ELR (cell line): ENCODE measurements at regions not wholly inside any gene's neighbourhood (a gene's known extent, or its start where the extent isn't known, plus 50 kb on each side); places are given as distances from the start of the nearest gene placed in this dataset.

Source experiments
- DNase-seq: peaks from one replicate; pipeline ENCODE4 v3.0.0-alpha.2; 2015; ENCODE audit warnings: low read depth

- DNase-seq = no peak
These were observed 92.8 kb downstream of the HNRNPLL start for GRCh38 chr2:38509947-38510326.

- DNase-seq = peak; percentile 67
These were observed 93.3 kb downstream of the HNRNPLL start for GRCh38 chr2:38509314-38509946.

DNA sequence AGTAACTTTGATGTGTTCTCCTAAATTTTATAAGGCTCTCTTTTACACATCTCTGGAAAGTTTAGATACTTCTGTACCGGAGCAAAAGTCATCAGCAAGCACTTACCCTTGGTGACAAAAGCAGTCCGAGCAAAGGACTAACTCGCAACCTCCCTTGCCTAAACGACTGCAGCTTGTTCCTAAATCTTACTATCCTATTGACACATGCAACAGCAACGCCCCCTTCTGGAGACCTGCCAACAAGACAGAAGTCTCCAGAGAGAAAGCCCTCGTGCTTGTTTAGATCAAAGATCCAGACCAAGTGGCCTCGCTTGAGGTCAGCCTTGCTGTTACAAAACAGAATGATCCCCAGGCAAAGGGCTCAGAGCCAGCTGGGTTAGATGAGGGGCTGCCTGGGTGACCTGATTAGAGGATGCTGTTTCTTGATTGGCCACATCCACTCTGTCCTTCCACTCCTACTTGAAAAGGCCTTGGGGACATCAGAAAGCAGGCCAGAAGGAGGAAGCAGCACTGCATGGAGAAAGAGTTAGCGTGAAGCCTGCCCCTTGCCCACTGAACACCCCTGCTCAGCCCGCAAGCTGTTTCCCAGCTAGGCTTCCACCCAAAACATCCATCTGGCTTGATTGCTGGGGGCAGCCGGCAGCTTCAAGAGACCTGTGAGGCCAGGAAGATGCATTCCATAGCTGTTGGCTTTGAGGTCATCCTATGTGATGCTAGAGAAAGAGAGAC is 94.3 kb downstream of the HNRNPLL start:
- DNase-seq = peak; percentile 86

DNA sequence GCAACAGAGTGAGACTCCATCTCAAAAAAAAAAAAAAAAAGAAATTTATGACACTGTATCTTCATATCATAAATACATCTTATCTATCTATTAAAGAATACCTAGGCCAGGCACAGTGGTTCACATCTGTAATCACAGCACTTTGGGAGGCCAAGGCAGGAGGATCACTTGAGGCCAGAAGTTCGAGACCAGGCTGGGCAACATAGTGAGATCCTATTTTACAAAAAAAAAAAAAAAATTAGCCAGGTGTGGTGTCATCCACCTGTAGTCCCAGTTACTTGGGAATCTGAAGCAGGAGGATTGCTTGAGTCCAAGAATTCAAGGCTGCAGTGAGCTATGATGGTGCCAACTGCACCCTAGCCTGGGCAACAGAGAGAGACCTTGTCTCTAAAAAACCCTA is 95.0 kb downstream of the HNRNPLL start:
- DNase-seq = no peak

- peak; percentile 64 for DNase-seq
These were observed 96.9 kb downstream of the HNRNPLL start for GRCh38 chr2:38505779-38506178.

DNA sequence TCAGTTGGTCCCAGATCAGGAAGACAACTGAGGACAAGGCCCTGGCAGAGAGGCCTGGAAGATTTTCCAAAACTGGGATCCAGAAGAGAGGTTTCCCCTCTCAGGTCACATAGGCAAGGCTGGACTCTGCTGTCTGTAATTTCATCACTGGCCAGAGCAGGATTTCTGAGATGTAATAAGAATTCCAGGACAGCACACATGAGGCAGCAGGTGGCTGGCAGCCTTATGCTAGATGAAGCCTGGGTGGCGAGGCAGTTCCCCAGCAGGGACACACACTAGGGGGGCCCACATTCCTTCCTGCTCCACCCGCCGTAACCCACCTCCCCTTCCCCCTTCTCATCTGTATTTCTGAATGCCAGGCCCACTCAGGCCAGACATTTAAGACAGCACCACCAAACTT is 98.6 kb downstream of the HNRNPLL start:
- no peak for DNase-seq

DNA sequence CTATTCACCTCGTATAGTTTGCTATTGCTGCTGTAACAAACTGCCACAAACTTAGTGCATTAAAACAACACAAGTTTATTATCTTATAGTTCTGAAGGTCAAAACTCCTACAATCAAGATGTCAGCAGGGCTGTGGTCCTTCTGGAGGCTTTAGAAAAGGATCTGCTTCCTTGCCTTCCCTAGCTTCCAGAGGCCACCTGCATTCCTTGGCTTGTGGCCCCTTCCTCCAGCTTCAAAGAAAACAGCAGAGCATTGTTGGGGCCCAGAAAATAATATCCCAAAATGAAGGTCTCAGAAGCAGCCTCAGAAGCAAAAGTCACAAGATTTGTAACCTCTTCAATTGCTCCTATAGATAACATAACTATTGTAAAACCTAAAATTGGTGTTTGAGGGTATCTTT is 100.6 kb downstream of the HNRNPLL start:
- no peak for DNase-seq

DNA sequence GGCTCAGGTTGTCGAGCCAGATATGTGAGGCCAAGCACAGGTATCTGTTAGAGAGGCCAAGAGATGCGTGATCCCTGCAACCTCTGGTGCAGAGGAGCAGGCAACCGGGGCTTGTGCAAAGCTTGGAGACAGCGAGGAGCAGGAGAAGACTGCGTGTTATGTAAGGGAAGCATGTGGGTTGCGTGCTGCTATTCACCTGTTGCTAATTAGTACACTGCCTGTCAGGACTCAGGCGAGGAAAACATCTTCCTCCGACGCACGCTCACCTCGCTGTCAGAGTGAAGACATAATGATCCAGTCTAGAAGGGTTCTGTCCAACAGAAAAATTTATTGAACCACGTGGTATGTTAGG is 102.5 kb downstream of the HNRNPLL start:
- DNase-seq = no peak

DNA sequence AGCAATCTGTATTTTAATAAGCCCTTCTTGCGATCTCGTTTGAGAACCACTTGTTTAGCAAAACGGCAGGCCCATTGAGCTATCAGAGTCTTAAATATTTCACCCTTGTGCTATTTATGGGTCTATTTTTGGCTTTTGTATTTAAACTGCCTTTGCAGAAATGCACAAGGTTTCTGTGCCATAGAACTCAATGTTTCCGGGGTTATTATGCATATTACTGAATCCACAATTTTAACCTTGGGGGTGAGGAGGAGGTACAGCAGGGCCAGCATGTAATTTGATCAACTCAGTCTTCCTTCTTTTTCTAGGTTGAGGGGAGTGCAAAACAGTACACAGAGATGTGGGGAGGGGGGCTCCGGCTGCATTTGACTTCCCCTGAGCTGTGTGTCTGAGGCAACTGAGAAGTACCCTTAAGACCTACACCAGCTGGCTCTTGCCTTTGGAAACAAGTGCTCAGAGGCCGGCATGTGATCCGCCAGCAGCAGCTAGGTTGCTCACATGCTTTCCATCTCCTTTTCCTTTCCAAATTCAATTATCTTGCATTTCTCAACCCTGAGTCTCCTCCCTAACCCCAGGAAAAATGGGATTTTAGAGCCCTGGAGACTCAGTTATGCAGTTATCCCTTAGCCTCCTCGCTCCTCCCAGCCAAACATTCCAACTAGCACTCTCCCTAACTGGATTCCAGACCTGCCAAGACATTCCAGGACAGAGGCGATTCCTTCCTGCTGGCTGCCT is 103.0 kb downstream of the HNRNPLL start:
- DNase-seq = no peak

DNA sequence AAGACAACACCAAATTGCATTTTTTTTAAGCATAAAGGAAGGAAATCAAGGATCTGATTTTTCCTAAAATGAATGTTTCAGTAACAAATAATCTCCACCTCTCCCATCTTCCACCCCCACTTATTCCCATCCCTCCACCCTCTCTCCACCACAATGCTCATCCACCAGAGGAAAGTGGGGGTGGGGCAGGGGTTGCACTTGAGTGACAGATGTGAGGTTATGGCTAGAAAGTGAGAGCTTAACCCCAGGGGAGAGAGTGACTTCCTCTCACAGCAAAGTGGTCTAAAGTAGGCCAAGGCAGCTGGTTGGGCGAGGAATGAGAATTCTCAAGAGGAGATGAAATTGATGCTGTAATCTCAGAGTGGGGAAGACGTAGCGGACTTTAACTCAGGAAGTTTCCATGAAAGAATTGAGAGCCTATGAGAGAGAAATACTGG is 104.7 kb downstream of the HNRNPLL start:
- DNase-seq = no peak

DNA sequence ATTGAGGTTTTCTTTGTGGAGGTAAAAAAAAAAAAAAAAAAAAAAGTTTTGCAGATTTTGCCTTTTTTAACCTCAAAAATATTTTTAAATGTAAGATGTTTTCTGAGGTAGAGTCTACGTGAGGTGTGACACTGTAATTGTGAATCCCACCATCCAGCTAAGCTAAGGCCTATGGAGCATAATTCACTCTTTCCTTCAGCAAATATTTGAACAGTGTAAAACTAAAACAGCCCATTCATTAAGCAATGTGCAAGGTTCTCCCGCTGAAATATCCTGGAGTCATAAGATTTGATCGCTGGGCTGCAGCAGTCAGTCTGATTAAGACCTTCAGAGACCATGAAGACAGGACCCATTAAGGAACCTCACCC is 105.1 kb downstream of the HNRNPLL start:
- no peak for DNase-seq

- DNase-seq = no peak
These were observed 105.6 kb downstream of the HNRNPLL start for GRCh38 chr2:38496927-38497669.

DNA sequence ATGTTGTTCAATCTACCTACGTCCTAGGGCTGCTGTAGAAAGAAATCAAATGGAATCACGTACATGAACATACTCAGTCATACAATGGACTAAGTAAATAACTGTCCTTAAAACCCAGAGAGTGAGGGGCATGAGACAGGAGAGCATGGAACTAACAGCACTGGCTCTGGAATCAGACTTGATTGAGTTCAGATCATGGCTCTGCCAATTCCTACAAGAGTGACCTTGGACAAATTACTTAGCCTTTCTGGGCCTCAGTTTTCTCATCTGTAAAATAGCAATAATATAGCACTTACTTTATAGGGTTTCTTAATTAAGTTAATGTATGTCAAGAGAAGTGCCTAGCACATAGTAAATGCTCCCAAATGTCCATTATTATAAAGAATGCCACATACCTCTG is 106.8 kb downstream of the HNRNPLL start:
- no peak for DNase-seq

- DNase-seq = no peak
These were observed 108.3 kb downstream of the HNRNPLL start for GRCh38 chr2:38494394-38494793.

- DNase-seq = no peak
These were observed 110.6 kb downstream of the HNRNPLL start for GRCh38 chr2:38492042-38492615.

DNA sequence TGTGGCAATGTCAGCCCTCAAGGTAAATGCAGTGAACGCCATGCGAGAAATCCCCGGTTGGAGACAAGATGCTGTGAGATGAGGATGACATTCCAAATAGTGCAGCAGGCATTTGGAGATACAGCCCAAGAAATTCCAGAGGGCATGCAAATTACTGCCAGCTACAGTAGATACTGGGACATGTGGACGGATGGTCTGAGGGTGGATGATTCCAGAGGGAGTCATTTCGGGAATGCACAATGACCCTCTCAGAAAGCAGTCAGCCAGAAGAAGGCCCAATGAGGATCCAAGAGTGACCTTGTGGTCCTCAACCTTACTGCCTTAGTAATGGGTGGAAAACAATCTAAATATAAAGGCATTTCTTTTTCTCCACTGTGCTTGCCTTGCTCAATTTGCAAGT is 111.3 kb downstream of the HNRNPLL start:
- DNase-seq = no peak

DNA sequence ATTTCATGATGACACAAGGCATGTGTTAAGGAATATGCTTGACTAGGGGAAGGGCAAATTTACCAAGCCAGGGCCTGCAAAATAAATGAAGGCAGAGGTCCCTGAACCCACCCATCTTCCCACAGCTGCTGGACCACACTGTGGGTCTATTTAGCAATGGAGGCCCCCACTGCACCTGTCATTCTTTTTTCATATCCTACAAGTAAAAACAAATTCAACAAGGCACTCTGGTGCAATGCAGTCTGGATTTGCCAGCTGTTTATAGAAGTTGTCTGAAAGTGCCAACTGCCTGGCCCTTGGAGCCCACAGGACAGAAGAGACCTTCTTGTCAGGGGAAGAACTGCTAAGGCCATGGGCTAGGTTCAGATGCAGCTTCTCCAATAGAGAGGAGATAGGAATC is 112.8 kb upstream of the ATL2 start:
- no peak for DNase-seq

GRCh38 chr2:38487852-38488251 is 110.8 kb upstream of the ATL2 start:
- no peak for DNase-seq

DNA sequence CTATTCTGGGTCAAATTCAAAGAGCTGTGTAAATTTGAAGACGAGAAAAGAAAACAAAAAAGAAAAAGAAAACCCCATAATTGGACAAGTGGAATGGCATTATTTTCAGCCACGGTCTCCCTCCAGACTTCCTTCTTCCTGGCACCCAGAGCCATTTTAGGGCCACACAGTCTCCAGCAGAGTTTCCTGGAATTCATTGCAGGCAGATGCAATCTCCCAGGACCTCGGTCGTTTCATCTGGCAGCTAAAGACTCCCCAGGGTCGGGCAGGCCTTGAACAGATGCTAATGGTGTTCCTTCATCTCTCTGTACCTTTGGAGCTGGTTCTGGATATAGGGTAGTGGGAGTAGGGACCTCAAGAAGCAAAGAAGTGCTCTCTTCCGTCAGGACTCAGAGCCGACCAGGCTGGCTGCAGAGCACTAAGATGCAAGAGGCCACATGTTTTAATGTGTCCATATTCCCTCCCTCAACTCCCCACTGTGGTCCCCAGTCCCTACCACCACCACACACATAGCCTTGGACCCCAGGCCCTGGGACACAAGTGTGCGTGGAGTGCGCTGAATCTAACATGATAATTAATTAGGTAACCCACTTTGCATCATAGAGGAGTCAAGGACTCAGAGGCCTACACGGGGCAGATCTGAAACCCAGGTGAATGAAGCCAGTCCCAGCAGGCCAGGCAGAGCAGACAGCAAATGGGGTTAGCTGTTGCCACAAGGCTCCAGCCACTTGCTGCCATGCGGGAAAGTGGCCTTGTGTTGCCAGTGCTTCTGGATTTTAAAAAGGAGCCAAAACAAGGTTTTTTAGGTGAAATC is 109.3 kb upstream of the ATL2 start:
- DNase-seq = no peak

DNA sequence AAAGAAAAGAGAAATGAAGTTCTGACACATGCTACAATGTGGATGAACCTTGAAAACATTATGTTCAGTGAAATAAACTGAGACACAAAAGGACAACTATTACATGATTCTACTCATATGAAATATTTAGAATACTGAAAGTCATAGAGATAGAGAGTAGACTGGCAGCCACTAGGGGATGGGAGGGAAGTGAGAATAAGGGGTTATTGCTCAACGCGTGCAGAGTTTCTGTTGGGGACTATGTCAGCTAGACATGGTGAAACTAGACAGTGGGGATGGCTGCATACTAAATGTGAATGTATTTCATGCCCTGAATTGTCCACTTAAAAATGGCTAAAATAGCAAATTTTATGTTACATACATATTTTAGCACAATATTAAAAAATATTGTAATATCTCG is 108.7 kb upstream of the ATL2 start:
- DNase-seq = no peak

DNA sequence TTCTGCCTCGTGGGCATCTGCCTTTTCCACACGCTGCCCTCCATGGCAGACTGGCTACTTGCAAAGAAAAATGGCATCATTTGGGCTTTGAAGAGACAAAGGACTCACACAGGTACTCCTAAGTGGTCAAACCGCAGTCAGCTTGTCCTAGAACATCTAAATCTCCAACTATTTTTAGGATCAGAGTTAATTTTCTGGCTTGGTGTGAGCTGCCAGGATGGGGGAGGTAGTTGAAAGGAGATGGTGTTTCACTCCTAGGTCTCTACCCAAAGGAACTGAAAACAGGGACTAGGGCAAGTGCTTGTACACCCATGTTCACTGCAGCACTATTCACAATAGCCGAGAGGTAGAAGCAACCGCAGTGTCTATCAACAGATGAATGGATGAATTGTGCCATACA is 107.9 kb upstream of the ATL2 start:
- DNase-seq = no peak
